ENCODE measurements at regions not wholly inside any gene's neighbourhood (a gene's known extent, or its start where the extent isn't known, plus 50 kb on each side); places are given as distances from the start of the nearest gene placed in this dataset.
"Not testable (repeated sequence)": the region's sequence is repeated elsewhere in the genome, so short reads cannot be mapped to it uniquely, and the experiment has no call there.

DNA sequence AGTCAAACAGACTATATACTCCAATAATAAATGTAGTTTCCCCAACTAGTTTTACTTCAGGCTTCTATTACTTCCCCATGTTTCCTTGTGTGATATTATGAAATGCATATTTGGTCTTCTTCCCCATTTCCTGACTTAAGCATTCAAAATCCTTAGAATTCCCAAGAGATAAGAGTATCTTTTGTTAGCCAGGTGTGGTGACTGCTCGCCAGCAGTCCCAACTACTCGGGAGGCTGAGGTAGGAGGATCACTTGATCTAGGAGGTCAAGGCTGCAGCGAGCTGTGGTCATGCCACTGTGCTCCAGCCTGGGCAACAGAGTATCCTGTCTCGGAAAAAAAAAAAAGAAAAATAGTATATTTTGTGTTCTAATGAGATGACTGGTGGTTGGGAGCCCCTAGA lies 72.7 kb upstream of the UBE2E2 start:
- peaks cover 14% of the 10 kb centered on the region for H3K4me1 ChIP-seq (ENCODE audit: insufficient read depth, low read length)
- H2AFZ ChIP-seq (ENCODE audit: low read length) = no peak overlapping the region; the same call in 1 of the 2 replicates
- H3K79me2 ChIP-seq (ENCODE audit: low read length) = no peaks in the 10 kb centered on the region
- no peaks in the 10 kb centered on the region for H3K36me3 ChIP-seq (ENCODE audit: low read depth, low read length)
- TF ChIP-seq EZH2phosphoT487 (IDR thresholded peaks at IDR 0.05; ENCODE audit: borderline replicate concordance, low read length) (no peak), EZH2 (IDR thresholded peaks at IDR 0.05; ENCODE audit: low read length, unreplicated experiment) (no peak)
- TF ChIP-seq, protein P1, sequence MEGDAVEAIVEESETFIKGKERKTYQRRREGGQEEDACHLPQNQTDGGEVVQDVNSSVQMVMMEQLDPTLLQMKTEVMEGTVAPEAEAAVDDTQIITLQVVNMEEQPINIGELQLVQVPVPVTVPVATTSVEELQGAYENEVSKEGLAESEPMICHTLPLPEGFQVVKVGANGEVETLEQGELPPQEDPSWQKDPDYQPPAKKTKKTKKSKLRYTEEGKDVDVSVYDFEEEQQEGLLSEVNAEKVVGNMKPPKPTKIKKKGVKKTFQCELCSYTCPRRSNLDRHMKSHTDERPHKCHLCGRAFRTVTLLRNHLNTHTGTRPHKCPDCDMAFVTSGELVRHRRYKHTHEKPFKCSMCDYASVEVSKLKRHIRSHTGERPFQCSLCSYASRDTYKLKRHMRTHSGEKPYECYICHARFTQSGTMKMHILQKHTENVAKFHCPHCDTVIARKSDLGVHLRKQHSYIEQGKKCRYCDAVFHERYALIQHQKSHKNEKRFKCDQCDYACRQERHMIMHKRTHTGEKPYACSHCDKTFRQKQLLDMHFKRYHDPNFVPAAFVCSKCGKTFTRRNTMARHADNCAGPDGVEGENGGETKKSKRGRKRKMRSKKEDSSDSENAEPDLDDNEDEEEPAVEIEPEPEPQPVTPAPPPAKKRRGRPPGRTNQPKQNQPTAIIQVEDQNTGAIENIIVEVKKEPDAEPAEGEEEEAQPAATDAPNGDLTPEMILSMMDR (conservative IDR thresholded peaks at IDR 0.05; ENCODE audit: low read depth, low read length) = no peak
- intact Hi-C loops (cut with micrococcal nuclease) = no loop called here
- H3K27ac ChIP-seq (ENCODE audit: low read length) = peak overlapping the region; percentile 16; the same call in 1 of the 2 replicates
- H3K9me3 ChIP-seq (ENCODE audit: low read length) = no peaks in the 10 kb centered on the region
- H3F3A ChIP-seq (ENCODE audit: low read length, unreplicated experiment) = no peaks in the 10 kb centered on the region
- no TSS peak for BruUV-seq (replicated peaks)
- H3K4me2 ChIP-seq (ENCODE audit: low read length) = peak overlapping the region; percentile 81
- no peak overlapping the region for H3K9ac ChIP-seq (ENCODE audit: low read length)
- DNase-seq = no peak
- H4K20me1 ChIP-seq (ENCODE audit: low read length) = no peaks in the 10 kb centered on the region
- ChIA-PET POLR2A (ENCODE audit: unreplicated experiment) (no interaction called here), CTCF (no interaction called here)
- no peaks in the 10 kb centered on the region; the same call in 1 of the 2 replicates for H3K9me2 ChIP-seq (replicated peaks; ENCODE audit: low read length)
- H3K4me3 ChIP-seq (ENCODE audit: low read length) = peak overlapping the region; percentile 65
- H3K27me3 ChIP-seq (ENCODE audit: low read length) = no peaks in the 10 kb centered on the region
- ATAC-seq = no peak

DNA sequence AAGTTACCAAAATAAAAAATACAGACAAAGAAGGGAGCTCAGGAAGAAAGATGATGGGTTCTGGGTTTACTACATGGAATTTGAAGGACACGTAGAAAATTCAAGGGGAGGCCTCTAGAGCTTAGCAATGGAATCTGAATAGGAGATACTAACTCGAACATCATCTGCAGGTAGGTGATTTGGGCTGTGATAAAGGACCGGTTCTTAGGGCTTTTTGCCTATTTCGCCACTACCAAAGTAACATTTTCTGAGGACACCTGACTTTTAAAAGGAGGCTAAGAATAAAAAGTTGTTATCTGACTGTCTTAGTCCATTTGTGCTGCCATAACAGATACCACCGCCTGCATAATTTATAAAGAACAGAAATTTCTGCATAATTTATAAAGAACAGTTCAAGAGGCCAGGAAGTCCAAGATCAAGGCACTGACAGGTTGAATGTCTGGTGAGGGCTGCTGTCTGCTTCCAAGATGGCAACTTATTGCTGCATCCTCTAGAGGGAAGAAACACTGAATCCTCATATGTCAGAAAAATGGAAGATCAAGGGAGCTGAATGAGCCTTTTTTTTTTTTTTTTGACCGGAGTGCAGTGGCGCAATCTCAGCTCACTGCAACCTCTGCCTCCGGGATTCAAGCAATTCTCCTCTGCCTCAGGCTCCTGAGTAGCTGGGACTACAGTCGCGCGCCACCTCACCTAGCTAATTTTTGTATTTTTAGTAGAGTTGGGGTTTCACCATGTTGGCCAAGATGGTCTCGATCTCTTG lies 67.9 kb upstream of the UBE2E2 start:
- H3K9me2 ChIP-seq (replicated peaks; ENCODE audit: low read length) = no peaks in the 10 kb centered on the region
- POLR2A ChIA-PET (ENCODE audit: unreplicated experiment) = no interaction called here
- H3K9me3 ChIP-seq (ENCODE audit: low read length) = no peaks in the 10 kb centered on the region
- peaks cover 5% of the 10 kb centered on the region for H3K4me1 ChIP-seq (ENCODE audit: insufficient read depth, low read length)
- H3F3A ChIP-seq (ENCODE audit: low read length, unreplicated experiment) = no peaks in the 10 kb centered on the region
- no peak overlapping the region for H2AFZ ChIP-seq (ENCODE audit: low read length)
- H3K27ac ChIP-seq (ENCODE audit: low read length) = no peak overlapping the region
- ATAC-seq = no peak
- CTCF ChIA-PET = interaction anchor here (0.6 to 0.7 kb wide), 2 partner anchors 14 to 25 kb away, joined by 4 to 6 read pairs; no protein-coding TSS in a partner anchor
- intact Hi-C loops (cut with micrococcal nuclease) = no loop called here
- no peak for TF ChIP-seq EZH2phosphoT487 (IDR thresholded peaks at IDR 0.05; ENCODE audit: borderline replicate concordance, low read length)
- TF ChIP-seq, protein P1 (conservative IDR thresholded peaks at IDR 0.05; ENCODE audit: low read depth, low read length) = no peak
- TF ChIP-seq EZH2 (IDR thresholded peaks at IDR 0.05; ENCODE audit: low read length, unreplicated experiment) = no peak
- no peaks in the 10 kb centered on the region for H3K36me3 ChIP-seq (ENCODE audit: low read depth, low read length)
- BruUV-seq (replicated peaks) = no TSS peak
- H3K9ac ChIP-seq (ENCODE audit: low read length) = no peak overlapping the region
- no peaks in the 10 kb centered on the region for H3K79me2 ChIP-seq (ENCODE audit: low read length)
- DNase-seq = no peak
- H3K4me2 ChIP-seq (ENCODE audit: low read length) = no peak overlapping the region
- H4K20me1 ChIP-seq (ENCODE audit: low read length) = no peaks in the 10 kb centered on the region
- H3K27me3 ChIP-seq (ENCODE audit: low read length) = no peaks in the 10 kb centered on the region
- no peak overlapping the region for H3K4me3 ChIP-seq (ENCODE audit: low read length)

DNA sequence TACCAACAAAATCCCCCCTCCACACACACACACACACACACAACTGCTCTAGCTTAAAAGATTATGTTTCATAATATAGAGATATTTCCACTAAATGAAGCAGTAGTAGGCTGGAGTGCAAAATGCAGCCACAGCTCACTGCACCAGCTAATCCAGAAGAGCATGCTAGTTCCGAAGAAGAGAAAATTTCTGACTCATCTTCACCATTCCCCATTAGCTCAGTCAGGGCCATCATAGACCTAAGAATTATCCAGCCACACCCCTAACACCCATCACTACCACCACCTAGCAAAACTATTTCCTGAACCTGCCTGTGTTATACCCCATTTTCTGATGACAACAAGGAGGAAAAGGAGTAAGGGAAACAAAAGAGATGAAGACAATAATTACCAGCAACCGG lies 67.1 kb upstream of the UBE2E2 start:
- no peak overlapping the region for H3K4me3 ChIP-seq (ENCODE audit: low read length)
- BruUV-seq (replicated peaks) = no TSS peak
- intact Hi-C loops (cut with micrococcal nuclease) = no loop called here
- H3K9me3 ChIP-seq (ENCODE audit: low read length) = no peaks in the 10 kb centered on the region
- H3F3A ChIP-seq (ENCODE audit: low read length, unreplicated experiment) = no peaks in the 10 kb centered on the region
- H2AFZ ChIP-seq (ENCODE audit: low read length) = no peak overlapping the region
- ChIA-PET CTCF (interaction anchor here (0.6 to 0.7 kb wide), 2 partner anchors 15 to 25 kb away, joined by 4 to 6 read pairs; no protein-coding TSS in a partner anchor), POLR2A (ENCODE audit: unreplicated experiment) (no interaction called here)
- no peak overlapping the region for H3K9ac ChIP-seq (ENCODE audit: low read length)
- TF ChIP-seq, protein P1 (conservative IDR thresholded peaks at IDR 0.05; ENCODE audit: low read depth, low read length) = no peak
- TF ChIP-seq EZH2 (IDR thresholded peaks at IDR 0.05; ENCODE audit: low read length, unreplicated experiment) (no peak), EZH2phosphoT487 (IDR thresholded peaks at IDR 0.05; ENCODE audit: borderline replicate concordance, low read length) (no peak)
- H3K4me1 ChIP-seq (ENCODE audit: insufficient read depth, low read length) = no peaks in the 10 kb centered on the region
- H3K79me2 ChIP-seq (ENCODE audit: low read length) = no peaks in the 10 kb centered on the region
- ATAC-seq (no peak), DNase-seq (no peak)
- no peaks in the 10 kb centered on the region for H3K9me2 ChIP-seq (replicated peaks; ENCODE audit: low read length)
- no peak overlapping the region for H3K4me2 ChIP-seq (ENCODE audit: low read length)
- H3K27ac ChIP-seq (ENCODE audit: low read length) = no peak overlapping the region
- no peaks in the 10 kb centered on the region for H3K27me3 ChIP-seq (ENCODE audit: low read length)
- H3K36me3 ChIP-seq (ENCODE audit: low read depth, low read length) = no peaks in the 10 kb centered on the region
- H4K20me1 ChIP-seq (ENCODE audit: low read length) = no peaks in the 10 kb centered on the region

DNA sequence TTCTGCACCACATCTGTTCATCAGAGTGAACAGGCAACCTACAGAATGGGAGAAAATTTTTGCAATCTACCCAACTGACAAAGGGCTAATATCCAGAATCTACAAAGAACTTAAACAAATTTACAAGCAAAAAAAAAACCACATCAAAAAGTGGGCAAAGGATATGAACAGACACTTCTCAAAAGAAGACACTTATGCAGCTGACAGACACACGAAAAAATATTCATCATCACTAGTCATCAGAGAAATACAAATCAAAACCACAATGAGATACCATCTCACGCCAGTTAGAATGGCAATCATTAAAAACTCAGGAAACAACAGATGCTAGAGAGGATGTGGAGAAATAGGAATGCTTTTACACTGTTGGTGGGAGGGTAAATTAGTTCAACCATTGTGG lies 59.1 kb upstream of the UBE2E2 start:
- intact Hi-C loops (cut with micrococcal nuclease); H3K9me3 ChIP-seq (ENCODE audit: low read length); H3K27me3 ChIP-seq (ENCODE audit: low read length); DNase-seq; H3K4me3 ChIP-seq (ENCODE audit: low read length); H2AFZ ChIP-seq (ENCODE audit: low read length); CTCF ChIA-PET; H3K9ac ChIP-seq (ENCODE audit: low read length); H3K4me2 ChIP-seq (ENCODE audit: low read length); H3K79me2 ChIP-seq (ENCODE audit: low read length); ATAC-seq; H3F3A ChIP-seq (ENCODE audit: low read length, unreplicated experiment); H4K20me1 ChIP-seq (ENCODE audit: low read length); H3K9me2 ChIP-seq (replicated peaks; ENCODE audit: low read length); POLR2A ChIA-PET (ENCODE audit: unreplicated experiment); H3K4me1 ChIP-seq (ENCODE audit: insufficient read depth, low read length); H3K27ac ChIP-seq (ENCODE audit: low read length); H3K36me3 ChIP-seq (ENCODE audit: low read depth, low read length); BruUV-seq (replicated peaks): not testable (repeated sequence)
